ENCODE measurements at regions not wholly inside any gene's neighbourhood (a gene's known extent, or its start where the extent isn't known, plus 50 kb on each side); places are given as distances from the start of the nearest gene placed in this dataset.

- Histone ChIP-seq H3K9ac (ENCODE audit: control insufficient read depth, extremely low read depth, insufficient read depth, low read length) (peak overlapping the region; percentile 13), H3K27me3 (ENCODE audit: control insufficient read depth, extremely low read depth, insufficient read depth, low read length) (no peaks in the 10 kb centered on the region), H3K36me3 (ENCODE audit: control insufficient read depth in 2 of 2, extremely low read depth in 1 of 2, insufficient read depth in 2 of 2, low read length in 2 of 2) (no peaks in the 10 kb centered on the region), H3K4me3 (ENCODE audit: control insufficient read depth in 2 of 3, extremely low read depth in 1 of 3, insufficient read depth in 2 of 3, low read depth in 1 of 3, low read length in 3 of 3) (no peak overlapping the region), H4K20me1 (ENCODE audit: control insufficient read depth, extremely low read depth, insufficient read depth, low read length) (no peaks in the 10 kb centered on the region), H2AFZ (ENCODE audit: control insufficient read depth, low read length) (no peak overlapping the region), H3K4me2 (ENCODE audit: control insufficient read depth, extremely low read depth, insufficient read depth, low read depth, low read length) (no peak overlapping the region), H3K9me1 (ENCODE audit: control insufficient read depth, extremely low read depth, insufficient read depth, low read length) (no peaks in the 10 kb centered on the region), H3K27ac (ENCODE audit: control insufficient read depth, insufficient read depth, low read length) (peak overlapping the region; percentile 40), H3K79me2 (ENCODE audit: control insufficient read depth, insufficient read depth, low read length) (no peaks in the 10 kb centered on the region), H3K4me1 (ENCODE audit: control insufficient read depth, extremely low read depth, insufficient read depth, low read length) (peaks cover 19% of the 10 kb centered on the region), H3K9me3 (ENCODE audit: control insufficient read depth, low read depth, low read length) (no peaks in the 10 kb centered on the region)
- dilution Hi-C loops (cut with MboI; ENCODE audit: extremely low pct_ligation_motif_present, low sequenced_read_pairs) = no loop called here
- TF ChIP-seq EZH2 (IDR thresholded peaks at IDR 0.05; ENCODE audit: low read length) = no peak
- no peak for TF ChIP-seq CTCF (optimal IDR thresholded peaks at IDR 0.05 in 1 of 3, IDR thresholded peaks at IDR 0.05 in 1 of 3, conservative IDR thresholded peaks at IDR 0.05 in 1 of 3; ENCODE audit: extremely low read depth in 1 of 3, insufficient read depth in 2 of 3, low read length in 3 of 3)
- FAIRE-seq (no peak), DNase-seq (ENCODE audit: low read depth, low spot score) (no peak)
These were observed 162.1 kb downstream of the ARL4C start for GRCh38 chr2:234334756-234335155.

GRCh38 chr2:234334151-234334550 lies 162.7 kb downstream of the ARL4C start:
- H2AFZ ChIP-seq (ENCODE audit: control insufficient read depth, low read length) = no peak overlapping the region
- DNase-seq (ENCODE audit: low read depth, low spot score) = peak; percentile 11
- peak; percentile 67 for FAIRE-seq
- peak overlapping the region; percentile 13 for H3K9ac ChIP-seq (ENCODE audit: control insufficient read depth, extremely low read depth, insufficient read depth, low read length)
- H3K36me3 ChIP-seq (ENCODE audit: control insufficient read depth in 2 of 2, extremely low read depth in 1 of 2, insufficient read depth in 2 of 2, low read length in 2 of 2) = no peaks in the 10 kb centered on the region
- no peak for TF ChIP-seq CTCF (optimal IDR thresholded peaks at IDR 0.05 in 1 of 3, IDR thresholded peaks at IDR 0.05 in 1 of 3, conservative IDR thresholded peaks at IDR 0.05 in 1 of 3; ENCODE audit: extremely low read depth in 1 of 3, insufficient read depth in 2 of 3, low read length in 3 of 3)
- TF ChIP-seq EZH2 (IDR thresholded peaks at IDR 0.05; ENCODE audit: low read length) = no peak
- peak overlapping the region; percentile 40 for H3K27ac ChIP-seq (ENCODE audit: control insufficient read depth, insufficient read depth, low read length)
- peaks cover 19% of the 10 kb centered on the region for H3K4me1 ChIP-seq (ENCODE audit: control insufficient read depth, extremely low read depth, insufficient read depth, low read length)
- H3K4me2 ChIP-seq (ENCODE audit: control insufficient read depth, extremely low read depth, insufficient read depth, low read depth, low read length) = no peak overlapping the region
- H3K4me3 ChIP-seq (ENCODE audit: control insufficient read depth in 2 of 3, extremely low read depth in 1 of 3, insufficient read depth in 2 of 3, low read depth in 1 of 3, low read length in 3 of 3) = no peak overlapping the region
- H3K27me3 ChIP-seq (ENCODE audit: control insufficient read depth, extremely low read depth, insufficient read depth, low read length) = no peaks in the 10 kb centered on the region
- no peaks in the 10 kb centered on the region for H3K79me2 ChIP-seq (ENCODE audit: control insufficient read depth, insufficient read depth, low read length)
- dilution Hi-C loops (cut with MboI; ENCODE audit: extremely low pct_ligation_motif_present, low sequenced_read_pairs) = no loop called here
- H3K9me1 ChIP-seq (ENCODE audit: control insufficient read depth, extremely low read depth, insufficient read depth, low read length) = no peaks in the 10 kb centered on the region
- no peaks in the 10 kb centered on the region for H4K20me1 ChIP-seq (ENCODE audit: control insufficient read depth, extremely low read depth, insufficient read depth, low read length)
- no peaks in the 10 kb centered on the region for H3K9me3 ChIP-seq (ENCODE audit: control insufficient read depth, low read depth, low read length)

Measured in keratinocyte (primary cell).